MM.1S (cell line): ENCODE measurements at regions not wholly inside any gene's neighbourhood (a gene's known extent, or its start where the extent isn't known, plus 50 kb on each side); places are given as distances from the start of the nearest gene placed in this dataset.

Experiments
- EZH2phosphoT487 ChIP-seq: fragments of 300-600 bp; sonication (generic); IDR thresholded peaks from 2 replicates; pipeline ENCODE4 v1.6.1; 2018; ENCODE audit warnings: antibody characterized with exemption, low read length
- TF ChIP-seq, protein P1 (sequence below): fragments of 300-600 bp; sonication (generic); IDR thresholded peaks from 2 replicates; pipeline ENCODE4 v1.5.1; 2016; ENCODE audit warnings: antibody characterized with exemption, low read length, mixed read lengths

DNA sequence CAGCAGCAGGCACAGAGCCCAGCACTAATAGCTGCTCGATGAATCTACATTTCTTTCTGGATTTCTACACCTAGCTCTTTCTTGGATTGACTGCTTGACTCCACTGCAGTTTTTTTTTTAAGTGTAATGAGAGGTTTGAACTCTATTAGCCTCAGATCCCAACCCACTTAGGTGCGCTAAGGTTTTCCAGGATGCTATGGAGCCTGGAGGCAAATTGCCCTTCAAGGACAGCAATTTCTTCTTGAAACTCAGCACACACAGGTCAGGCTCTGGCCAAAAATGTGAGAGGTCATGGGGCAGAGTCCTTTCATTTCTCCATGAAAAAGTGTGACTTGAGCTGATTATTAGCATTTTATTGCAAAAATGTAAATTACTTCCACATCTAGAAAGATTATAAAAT lies 52.3 kb upstream of the TIAM2 start:
- TF ChIP-seq, protein P1, sequence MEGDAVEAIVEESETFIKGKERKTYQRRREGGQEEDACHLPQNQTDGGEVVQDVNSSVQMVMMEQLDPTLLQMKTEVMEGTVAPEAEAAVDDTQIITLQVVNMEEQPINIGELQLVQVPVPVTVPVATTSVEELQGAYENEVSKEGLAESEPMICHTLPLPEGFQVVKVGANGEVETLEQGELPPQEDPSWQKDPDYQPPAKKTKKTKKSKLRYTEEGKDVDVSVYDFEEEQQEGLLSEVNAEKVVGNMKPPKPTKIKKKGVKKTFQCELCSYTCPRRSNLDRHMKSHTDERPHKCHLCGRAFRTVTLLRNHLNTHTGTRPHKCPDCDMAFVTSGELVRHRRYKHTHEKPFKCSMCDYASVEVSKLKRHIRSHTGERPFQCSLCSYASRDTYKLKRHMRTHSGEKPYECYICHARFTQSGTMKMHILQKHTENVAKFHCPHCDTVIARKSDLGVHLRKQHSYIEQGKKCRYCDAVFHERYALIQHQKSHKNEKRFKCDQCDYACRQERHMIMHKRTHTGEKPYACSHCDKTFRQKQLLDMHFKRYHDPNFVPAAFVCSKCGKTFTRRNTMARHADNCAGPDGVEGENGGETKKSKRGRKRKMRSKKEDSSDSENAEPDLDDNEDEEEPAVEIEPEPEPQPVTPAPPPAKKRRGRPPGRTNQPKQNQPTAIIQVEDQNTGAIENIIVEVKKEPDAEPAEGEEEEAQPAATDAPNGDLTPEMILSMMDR, result no peak
- no peak for TF ChIP-seq EZH2phosphoT487
